ENCODE measurements at regions not wholly inside any gene's neighbourhood (a gene's known extent, or its start where the extent isn't known, plus 50 kb on each side); places are given as distances from the start of the nearest gene placed in this dataset.
"Not testable (repeated sequence)": the region's sequence is repeated elsewhere in the genome, so short reads cannot be mapped to it uniquely, and the experiment has no call there.

DNA sequence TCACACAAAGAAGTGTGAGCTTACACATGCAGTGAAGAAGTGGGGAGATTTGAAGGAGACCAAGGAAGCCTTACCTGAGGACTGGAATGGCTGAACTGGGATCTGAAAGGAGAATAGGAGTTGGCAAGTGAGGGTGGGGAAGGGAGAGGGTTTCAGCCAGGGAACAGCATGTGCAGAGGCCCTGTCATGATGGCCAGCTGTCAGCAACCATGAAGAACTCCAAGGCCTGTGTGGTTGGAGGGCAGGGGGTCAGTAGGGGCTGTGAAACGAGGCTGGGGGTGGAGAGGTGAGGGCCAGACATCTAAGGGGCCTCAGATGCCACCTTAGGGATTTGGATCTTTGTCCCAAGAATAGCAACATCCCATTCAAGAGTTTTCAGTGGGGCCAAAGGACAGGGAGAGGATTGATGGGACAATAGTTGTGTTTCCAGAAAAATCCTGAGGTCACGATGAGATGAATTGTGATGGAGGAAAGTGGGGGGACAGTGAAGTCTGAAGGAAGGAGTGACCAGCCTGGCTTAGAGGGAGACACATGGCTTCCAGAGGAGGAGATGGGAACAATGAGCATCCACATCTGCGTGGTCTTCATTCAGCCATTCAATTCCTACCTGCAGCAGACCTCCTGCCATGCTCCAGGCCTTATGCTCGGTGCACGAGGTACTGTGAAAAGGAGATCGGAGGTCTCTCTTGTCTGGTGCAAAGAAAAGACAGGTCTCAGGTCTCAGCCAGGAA is 187.6 kb downstream of the MATN1 start:
- DNase-seq (ENCODE audit: low read depth in 2 of 3, low spot score in 2 of 3): no peak

DNA sequence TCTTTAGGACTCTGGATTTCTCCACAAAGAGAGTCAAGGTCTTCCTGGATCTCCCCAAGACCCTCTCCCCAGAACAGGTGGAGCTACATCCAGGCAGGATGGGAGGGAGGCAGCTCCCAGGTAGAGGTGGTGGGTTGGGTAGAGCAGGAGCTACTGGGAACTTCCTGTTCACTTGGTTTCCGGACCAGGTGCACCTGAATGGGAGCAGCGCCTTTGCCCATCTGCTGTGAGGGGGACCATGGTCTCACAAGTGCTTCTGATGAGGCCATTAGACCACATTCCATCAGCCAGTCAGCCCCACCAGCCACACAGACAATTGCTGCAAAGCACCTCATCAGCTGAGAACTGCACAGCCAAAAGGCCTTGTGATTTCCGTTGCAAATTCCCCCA is 188.8 kb downstream of the MATN1 start:
- DNase-seq (ENCODE audit: low read depth in 2 of 3, low spot score in 2 of 3): no peak

DNA sequence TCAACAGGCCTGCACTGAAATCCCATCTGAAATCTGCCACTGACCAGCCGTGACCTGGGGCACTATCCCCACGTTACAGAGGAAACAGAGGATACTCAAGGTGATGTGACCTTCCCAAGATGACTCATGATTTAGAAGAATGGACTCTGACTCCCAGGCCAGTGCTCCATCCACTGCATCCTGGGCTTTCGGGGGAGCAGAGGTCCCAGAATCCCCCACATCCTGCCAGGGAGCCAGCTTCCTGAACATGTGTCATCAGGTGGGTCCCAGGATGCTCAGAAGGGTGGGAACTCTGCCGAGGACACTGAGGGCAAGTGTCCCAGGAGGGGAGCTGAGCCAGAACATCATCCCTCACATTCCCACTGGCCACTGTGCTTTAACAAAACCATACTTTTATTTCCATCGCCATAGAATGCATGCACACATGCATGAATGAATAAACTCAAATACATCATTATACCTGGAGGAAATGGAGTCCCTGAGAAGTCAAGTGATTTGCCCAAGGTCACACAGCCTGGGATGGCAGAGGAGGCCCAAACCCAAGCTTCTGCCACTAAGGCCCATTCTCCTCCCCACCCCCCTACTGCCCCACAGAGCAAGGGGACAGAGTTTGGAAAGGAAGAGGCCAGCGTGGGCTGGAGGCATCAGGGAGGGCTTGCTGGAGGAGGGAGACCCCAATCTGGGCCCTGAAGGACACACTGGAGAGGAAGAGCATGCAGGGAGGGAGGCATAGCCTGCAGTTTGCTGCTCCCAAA is 189.4 kb downstream of the MATN1 start:
- DNase-seq (ENCODE audit: low read depth in 2 of 3, low spot score in 2 of 3): no peak

DNA sequence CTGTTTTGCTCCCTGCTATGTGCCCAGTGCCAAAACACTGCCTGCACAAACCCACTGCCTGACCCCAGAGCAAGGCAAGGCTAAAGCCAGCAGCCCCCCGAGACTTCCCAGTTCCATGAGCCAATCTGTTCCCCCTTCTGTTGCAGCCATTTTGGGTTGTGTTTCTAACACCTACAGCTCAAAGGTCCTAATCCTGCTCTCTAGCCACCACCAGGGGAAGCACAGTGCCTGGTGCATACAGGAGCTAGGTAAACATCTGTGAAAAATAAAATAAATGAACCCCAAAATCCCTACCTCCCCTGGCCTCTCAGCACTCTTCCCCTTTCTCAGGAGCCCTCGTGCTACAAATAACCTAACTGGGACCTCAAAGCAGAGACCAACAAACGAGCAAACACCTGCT is 190.2 kb downstream of the MATN1 start:
- no peak for DNase-seq (ENCODE audit: low read depth in 2 of 3, low spot score in 2 of 3)

DNA sequence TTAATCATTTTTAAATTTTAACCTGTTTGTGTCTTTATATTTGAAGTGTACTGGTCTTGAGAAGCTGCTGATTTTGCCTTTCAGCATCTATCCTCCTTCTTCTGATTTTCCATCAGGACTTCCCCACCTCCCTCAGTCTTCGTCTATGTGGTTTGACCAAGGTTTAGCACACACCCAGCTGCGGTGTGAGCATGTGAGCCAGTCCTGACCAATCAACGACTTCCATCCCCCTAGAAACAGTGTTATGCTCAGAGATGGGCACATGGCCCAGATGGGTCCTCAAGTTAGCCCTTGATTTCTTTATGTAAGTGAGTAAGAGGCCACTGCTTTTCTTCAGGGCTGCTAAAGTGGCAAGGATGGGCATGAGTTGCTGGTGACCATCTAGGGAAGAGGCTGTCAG is 190.8 kb downstream of the MATN1 start:
- no peak for DNase-seq (ENCODE audit: low read depth in 2 of 3, low spot score in 2 of 3)

DNA sequence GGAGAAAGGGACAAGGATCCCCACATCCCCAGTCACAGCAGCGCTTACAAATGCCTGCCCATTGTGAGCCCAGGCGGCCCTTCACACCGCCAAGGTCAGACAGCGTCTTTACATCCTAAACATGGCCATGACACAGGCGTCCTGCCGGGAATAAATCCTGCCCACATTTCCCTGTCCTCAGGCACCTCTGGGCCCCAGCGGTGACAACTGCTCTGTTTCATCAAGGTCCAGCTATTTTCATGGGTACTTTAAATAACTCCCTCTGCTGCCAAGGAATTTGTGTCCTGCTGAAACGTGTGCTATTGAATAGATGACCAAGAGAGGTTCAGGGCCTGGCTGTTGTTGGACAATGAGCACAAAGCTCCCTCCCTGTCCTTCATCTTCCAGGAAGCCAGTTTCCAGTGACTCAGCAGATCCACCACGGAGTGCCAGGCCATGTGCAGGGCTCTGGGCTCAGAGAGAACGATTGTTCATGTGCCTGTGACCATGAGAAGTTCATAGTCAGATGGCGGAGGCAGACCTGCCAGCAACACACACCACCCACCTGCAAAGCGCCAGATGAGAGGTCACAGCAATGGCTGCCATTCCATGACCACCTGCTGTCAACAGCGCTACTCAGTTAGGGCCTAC is 195.8 kb downstream of the MATN1 start:
- DNase-seq (ENCODE audit: low read depth in 2 of 3, low spot score in 2 of 3): no peak

DNA sequence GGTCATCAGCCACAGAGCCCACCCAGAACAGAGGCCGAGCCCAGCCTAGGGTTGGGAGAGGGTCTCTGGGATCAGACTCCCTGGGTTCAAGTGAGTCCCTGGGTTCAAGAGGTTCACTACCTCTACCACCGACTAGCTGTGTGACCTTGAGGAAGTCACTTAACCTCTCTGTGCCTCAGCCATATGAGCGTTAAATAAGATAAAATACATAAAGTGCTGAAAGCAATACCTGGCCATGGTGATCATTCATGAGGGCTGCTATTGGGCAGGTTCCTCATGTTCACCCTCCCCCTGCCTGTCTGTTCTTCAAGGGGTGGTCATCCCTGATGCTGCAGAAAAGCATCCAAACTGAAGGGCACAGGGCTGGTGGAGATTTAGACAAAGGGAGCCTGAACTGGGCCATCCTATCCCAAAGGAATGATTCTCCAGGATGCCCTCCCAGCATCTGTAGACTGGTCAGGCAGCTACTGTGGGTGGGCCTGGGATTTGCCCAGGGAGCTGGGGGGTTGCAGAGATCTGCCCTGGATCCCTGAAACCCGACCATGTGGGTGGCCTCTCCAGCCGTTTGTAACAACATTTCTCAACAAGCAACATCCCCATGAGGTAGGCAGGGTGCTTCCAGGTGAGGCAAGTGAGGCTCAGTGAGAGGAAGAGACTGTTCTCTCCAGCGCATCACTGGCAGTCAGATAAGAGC is 196.6 kb downstream of the MATN1 start:
- no peak for DNase-seq (ENCODE audit: low read depth in 2 of 3, low spot score in 2 of 3)

DNA sequence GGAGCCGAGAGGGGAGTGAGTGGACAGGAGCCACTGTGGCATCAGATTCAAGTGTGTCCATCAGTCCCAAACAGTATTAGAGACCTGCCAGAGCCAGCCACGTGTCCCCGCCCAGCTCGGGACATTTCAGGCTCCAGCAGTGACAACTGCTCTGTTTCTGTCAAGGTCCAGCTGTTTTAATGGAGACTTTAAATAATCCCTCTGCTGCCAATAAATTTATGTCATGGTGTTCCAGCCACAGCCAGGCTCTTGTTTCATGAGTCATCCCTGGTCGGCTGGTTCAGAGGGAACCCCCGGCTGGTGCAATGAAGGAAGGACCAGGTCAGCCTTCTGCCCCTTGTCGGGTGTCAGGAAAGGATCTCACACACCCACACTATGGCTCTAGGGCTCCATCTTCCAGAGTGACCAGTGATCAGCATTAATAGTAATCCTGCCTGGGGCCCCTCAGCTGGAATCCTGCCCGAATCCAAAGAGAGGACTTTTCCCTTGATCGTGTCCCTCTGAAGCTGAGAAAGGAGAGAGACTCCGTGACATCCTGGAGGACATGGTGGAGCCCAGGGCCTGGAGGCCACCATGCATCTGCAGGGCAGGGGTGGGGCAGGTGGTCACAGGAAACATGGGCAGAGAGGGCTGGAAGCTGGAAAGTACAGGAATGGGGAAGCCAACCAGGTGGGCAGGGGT is 197.3 kb downstream of the MATN1 start:
- DNase-seq (ENCODE audit: low read depth in 2 of 3, low spot score in 2 of 3): no peak

DNA sequence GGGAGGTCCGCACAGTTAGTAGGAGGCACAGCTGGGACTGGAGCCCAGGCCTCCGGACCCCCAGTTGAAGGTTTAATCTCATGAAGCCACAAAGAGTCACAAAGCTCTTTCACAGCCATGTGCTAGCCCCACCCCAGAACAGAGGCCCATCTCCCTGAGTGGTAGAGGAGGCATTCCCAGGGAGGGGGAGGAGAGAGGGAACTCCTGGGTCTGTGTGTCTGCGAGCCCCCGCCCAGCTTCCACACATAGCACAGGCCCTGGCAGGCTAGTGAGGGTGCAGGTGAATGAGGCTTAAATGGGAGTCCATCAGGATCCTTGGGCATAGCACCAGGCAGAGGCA is 197.8 kb downstream of the MATN1 start:
- DNase-seq (ENCODE audit: low read depth in 2 of 3, low spot score in 2 of 3): no peak

DNA sequence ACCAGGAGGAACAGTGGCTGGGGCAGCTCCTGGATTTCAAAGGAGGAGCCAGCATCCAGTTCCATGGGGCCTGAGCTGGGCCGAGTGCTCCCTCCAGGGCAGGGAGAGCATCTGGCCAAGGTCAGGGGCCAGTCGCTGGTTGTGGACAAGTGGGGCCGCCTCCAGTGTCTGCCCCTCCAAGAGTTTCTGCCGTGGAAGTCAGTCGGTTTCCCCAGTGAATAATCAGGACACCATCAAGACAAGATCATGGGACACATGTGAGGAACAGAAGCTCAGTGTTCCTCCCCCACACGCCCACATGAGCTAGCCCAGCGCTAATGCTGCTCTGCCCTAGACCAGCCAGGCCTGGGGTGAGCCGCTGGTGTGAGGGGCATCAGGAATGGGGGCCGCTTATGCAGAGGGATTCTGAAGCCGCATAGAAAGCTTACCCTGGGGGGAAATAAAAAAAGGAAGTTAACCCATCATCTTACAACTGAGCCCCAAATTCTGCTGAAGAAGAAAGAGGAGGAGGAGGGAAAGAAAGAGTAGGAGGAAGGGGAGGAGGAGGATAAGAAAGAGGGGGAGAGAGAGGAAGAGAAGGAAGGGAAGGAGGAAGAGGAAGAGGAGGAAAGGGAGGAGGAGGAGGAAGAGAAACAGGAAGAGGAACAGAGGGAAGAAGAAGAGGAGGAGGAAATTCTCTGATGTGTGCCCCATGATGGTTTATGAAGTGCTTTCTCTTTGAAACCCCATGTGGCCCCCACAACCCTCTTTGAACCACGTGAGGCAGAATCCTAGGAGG is 198.4 kb downstream of the MATN1 start:
- no peak for DNase-seq (ENCODE audit: low read depth in 2 of 3, low spot score in 2 of 3)

DNA sequence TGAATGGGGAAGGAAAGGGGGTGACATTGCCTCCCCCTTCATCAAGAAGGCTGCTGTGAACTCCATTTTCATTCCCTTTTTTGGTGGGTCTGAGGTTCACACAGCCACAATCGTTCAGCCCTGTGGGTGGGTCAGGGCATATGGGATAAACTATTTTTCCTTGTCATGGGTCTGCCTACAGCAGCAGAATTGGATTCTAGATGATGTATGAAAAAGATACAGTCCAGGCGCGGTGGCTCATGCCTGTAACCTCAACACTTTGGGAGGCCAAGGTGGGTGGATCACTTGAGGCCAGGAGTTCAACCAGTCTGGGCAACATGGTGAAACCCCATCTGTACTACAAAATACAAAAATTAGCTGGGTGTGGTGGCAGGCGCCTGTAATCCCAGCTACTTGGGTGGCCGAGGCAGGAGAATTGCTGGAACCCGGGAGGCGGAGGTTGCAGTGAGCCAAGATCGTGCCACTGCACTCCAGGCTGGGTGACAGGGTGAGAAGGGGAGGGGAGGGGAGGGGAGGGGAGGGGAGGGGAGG is 199.3 kb downstream of the MATN1 start:
- not testable (repeated sequence) for DNase-seq (ENCODE audit: low read depth in 2 of 3, low spot score in 2 of 3)

DNA sequence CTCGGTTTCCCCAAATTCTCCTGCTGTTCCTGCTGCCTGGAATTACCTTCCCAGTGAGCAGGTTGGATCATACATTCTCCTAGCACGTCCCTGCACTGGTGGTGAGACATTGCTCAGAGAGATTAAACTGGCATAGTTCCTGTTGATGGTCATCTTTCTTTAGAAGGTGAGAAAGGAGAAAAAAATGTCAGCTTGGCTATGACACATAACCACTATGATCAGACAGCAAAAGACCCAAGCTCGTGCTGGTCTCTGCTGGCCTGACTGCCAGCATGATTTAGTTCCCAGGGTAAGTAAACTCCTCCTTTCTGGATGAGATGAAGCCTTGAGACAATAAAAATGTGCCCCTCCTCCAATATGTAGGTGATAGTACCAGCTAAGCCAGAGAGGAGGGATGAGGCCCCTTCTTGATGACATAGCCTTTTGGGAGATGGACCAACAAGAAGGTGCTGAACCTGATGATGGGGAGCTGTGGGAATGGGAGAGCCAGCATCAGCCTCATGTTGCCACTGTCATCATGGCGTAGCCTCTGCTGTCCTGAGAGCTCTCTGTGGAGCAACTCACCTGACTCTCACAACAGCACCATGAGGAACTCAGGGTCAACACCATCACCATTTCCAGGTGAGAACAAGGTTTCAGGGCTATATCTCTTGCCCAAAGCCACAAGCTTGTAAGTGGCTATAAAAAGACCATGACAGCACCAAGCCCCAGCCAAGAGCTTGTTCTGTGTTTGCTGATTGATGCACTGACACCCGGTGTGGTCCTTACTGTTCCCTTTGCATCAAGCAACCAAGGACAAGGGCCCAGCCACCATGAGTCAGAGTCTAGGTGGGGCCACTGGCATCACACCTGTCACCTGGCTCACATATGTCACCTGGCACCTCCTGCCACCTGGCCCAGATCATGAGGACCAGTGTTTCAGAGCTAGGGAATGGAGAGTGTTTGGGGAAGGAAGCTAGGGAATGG is 200.0 kb downstream of the MATN1 start:
- no peak for DNase-seq (ENCODE audit: low read depth in 2 of 3, low spot score in 2 of 3)

DNA sequence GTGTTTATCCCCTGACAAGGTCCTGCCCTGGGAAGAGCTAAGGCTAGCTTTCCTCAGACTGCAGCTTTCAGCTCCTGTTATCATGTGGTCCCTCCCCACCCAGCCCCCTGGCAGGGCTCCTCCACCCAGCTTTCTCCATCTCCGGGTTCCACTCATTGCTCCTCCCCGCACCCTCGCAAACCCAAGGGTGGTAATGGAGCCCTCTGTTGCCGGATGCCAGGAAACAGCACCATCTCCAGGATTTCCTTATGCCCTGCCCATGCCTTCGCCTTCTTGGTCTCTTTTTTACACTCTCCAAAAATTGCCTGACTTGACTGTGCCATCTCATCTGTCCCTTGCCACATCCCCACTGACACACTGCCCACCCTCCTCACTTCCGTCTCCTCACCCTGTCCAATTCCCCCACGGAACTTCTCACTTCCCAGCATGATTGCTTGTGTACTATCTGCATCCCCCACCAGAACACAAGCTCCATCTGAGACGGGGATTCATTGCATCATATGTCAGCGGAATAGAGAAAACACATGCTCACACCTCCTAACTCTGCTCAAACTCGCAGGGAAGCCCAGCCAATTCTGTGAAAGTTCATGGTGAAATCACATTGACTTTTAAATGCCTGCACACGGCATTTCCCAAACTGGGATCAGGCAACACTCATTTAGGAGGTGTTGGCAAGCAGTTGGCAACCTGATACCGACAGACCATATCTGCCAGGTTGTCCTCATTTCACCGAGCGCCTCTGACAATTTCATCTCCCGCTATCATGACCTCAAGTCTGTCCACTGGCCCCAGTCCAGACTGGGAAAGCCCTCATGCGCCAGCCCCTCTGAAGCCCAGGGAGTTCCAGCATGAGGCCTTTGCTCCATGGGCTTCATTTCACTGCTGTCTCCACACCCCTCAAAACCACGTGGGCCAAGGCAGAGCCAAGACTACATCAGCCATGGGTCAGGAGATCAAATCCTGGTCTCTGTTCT is 201.1 kb downstream of the MATN1 start:
- DNase-seq (ENCODE audit: low read depth in 2 of 3, low spot score in 2 of 3): no peak

DNA sequence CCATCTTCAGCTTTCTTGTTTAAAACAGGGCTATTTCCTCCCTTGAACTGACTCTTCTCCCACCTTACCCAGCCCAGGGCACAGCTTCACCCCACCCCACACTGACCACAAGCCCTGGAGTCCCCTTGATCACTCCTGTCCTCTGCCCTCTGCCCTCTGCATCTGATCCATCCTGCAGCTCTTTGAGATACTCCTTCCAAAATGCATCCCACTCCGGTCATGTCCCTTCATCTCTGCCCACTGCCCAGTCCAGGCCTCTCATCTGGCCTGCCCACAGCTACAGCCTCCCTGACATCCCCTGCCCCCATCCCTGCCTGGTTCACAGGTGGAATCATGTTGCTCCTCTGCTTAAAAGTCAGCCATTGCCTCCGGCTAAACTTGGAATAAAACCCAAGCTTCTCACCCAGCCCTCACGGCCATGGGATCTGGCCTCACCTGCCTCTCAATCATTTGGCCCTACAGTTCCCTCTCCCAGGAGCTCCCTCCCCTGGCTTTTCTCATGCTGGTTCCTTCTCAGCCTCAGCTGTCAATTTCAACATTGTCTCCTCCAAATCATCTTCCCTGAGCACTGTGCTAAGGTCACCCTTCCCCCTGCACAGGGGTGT is 202.0 kb downstream of the MATN1 start:
- DNase-seq (ENCODE audit: low read depth in 2 of 3, low spot score in 2 of 3): no peak

DNA sequence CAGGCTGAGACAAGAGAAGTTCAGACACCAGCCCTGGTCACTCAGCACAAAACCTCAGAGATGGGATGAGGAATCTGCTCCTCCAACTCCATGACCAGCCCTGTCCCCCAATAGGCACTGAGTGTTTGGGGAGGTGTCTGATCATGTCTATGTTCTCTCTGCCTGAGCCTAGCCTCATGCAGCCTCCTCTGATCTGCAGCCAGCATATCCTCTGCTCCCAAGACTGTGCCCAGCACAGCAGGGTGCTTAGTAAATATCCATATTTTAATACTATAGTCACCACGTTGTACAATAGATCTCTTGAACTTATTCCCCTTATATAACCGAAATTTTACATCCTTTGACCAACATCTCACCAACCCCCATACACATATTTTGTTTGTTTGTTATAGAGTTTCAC is 202.9 kb downstream of the MATN1 start:
- no peak for DNase-seq (ENCODE audit: low read depth in 2 of 3, low spot score in 2 of 3)

DNA sequence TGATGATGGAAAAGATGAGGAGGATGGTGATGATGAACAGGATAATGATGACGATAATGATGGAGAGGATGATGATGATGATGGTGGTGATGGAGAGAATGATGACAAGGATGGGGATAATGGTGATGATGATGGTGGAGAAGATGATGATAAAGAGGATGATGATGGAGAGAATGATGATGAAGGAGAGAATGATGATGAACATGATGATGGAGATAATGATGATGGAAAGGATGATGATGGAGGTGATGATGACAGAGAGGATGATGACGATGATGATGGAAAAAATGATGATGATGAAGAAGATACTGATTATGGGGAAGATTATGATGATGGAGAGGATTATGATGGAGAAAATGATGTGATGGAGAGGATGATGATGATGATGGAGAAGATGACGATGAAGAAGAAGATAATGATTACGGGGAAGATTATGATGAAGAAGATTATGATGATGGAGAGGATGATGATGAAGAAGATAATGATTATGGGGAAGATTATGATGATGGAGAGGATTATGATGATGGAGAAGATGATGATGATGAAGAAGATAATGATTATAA is 204.1 kb downstream of the MATN1 start:
- no peak for DNase-seq (ENCODE audit: low read depth in 2 of 3, low spot score in 2 of 3)

DNA sequence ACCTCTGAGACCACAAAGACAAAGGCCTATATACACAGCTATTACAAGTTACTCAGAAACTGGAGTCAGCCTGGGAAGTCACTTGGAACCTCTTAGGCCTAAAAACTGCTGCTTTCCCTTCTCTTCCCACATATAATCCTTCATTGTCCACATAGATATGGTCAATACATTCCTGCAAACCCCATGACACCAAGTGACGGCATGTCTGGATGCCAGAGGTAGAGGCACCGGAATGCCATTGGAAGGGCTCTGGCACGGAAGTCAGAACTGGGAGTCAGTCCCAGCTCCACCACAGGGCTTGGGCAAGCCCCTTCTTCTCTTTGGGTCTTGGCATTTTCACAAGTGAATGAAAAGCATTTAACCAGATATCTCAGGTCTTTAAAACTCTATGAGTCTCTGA is 204.7 kb downstream of the MATN1 start:
- no peak for DNase-seq (ENCODE audit: low read depth in 2 of 3, low spot score in 2 of 3)
